ENCODE measurements at regions not wholly inside any gene's neighbourhood (a gene's known extent, or its start where the extent isn't known, plus 50 kb on each side); places are given as distances from the start of the nearest gene placed in this dataset.

DNA sequence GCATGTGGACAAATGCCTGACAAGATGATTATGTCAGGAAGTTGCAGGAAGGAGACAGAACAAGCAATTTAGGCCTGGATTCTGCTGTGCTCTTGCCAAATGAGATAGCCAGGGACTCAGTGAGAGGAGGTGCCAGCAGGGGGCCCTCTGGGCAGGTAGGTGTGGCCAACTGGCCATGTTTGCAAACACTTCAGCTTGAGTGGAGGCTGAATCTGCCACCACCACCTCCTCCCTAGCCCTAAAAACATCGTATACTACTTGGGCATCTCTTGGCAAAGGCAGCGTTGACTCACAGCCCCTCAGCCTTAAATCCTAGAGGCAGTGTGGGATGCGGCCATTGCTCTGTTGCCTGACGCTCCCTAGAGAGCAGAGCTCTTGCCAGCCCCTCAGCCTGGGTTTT lies 95.1 kb upstream of the PLET1 start:
- Histone ChIP-seq H3K9me3 (ENCODE audit: insufficient read depth, low read depth, low read length) (no peaks in the 10 kb centered on the region), H3K36me3 (ENCODE audit: insufficient read depth, low read length) (no peaks in the 10 kb centered on the region), H3K9ac (ENCODE audit: low read depth, low read length) (no peak overlapping the region), H3K27ac (ENCODE audit: low read depth, low read length) (no peak overlapping the region), H3K4me1 (ENCODE audit: insufficient read depth, low read length) (no peaks in the 10 kb centered on the region; the same call in none of the 2 replicates), H3K4me3 (ENCODE audit: low read length) (no peak overlapping the region), H3K27me3 (ENCODE audit: insufficient read depth, low read length) (no peaks in the 10 kb centered on the region)
- WGBS = 87% methylated on average over 4 of the region's 4 CpGs

DNA sequence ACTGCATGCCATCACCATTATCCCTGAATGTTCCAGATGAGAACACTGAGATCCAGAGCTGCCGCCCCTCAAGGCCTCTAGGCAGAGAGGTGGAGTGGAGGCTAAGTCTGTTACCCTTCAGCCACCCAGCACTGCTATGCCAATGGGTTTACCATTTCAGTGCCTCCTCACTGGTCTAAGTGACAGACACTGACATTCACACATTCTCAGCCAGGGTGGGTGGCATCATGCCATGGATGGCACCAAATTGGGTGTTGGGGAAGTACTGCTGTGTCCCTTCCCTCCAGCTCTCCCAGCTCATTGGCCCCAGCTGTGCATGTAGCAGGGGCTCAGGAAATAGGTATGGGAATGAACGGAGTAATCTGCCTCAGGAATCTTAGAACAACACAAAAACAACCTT lies 96.8 kb upstream of the PLET1 start:
- no peaks in the 10 kb centered on the region for H3K9me3 ChIP-seq (ENCODE audit: insufficient read depth, low read depth, low read length)
- no peaks in the 10 kb centered on the region; the same call in none of the 2 replicates for H3K4me1 ChIP-seq (ENCODE audit: insufficient read depth, low read length)
- no peak overlapping the region for H3K27ac ChIP-seq (ENCODE audit: low read depth, low read length)
- no peaks in the 10 kb centered on the region for H3K27me3 ChIP-seq (ENCODE audit: insufficient read depth, low read length)
- WGBS = 78% methylated on average over 2 of the region's 2 CpGs
- no peaks in the 10 kb centered on the region for H3K36me3 ChIP-seq (ENCODE audit: insufficient read depth, low read length)
- H3K9ac ChIP-seq (ENCODE audit: low read depth, low read length) = no peak overlapping the region
- no peak overlapping the region for H3K4me3 ChIP-seq (ENCODE audit: low read length)

DNA sequence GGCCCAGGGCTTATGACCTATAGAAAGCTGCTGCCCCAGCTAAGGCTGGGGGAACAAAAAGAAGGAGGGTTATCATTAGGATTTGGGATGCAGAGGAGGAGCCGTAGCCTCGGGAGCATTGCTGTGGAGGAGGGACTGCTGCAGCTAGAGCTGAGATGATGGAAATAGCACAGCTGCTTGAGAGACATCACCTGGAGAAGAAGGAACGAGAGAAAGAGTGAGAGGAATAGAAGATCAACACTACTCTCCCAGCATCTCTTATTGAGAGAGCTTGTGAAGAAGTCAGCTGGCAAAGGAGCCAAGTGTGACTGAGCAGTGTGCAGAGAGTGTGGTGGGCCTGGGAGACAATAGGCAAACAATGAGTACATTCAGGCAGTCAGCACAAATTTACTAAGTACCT lies 100.7 kb upstream of the PLET1 start:
- 94% methylated on average over 3 of the region's 3 CpGs for WGBS

DNA sequence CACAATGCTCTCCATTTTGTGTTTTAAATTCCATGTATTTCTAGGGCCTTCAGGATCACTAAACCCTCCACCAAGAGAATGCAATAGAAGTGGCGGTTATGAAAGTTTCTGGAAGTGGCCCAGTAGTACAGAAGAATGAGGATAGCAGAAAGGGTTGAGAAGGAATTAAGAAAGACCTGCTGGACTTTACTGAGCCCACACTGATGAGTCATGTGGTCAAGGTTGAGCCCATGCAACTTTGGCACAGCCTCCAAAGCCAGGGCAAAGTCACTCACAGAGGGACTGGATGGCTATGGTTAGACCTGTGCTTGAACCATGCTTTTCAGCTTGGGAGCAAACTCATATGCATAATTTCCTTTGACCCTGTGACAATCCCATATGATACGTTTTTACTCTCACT lies 102.9 kb upstream of the PLET1 start:
- no peak overlapping the region for H3K27ac ChIP-seq (ENCODE audit: low read depth, low read length)
- no peak overlapping the region for H3K4me3 ChIP-seq (ENCODE audit: low read length)
- no peaks in the 10 kb centered on the region for H3K9me3 ChIP-seq (ENCODE audit: insufficient read depth, low read depth, low read length)
- no peak overlapping the region for H3K9ac ChIP-seq (ENCODE audit: low read depth, low read length)
- no peaks in the 10 kb centered on the region for H3K27me3 ChIP-seq (ENCODE audit: insufficient read depth, low read length)
- no peaks in the 10 kb centered on the region for H3K4me1 ChIP-seq (ENCODE audit: insufficient read depth, low read length)
- 97% methylated on average over 2 of the region's 2 CpGs for WGBS
- no peaks in the 10 kb centered on the region for H3K36me3 ChIP-seq (ENCODE audit: insufficient read depth, low read length)

More for the DNA sequence above, 100.7 kb upstream of the PLET1 start:
- Histone ChIP-seq H3K4me1 (ENCODE audit: insufficient read depth, low read length) (no peaks in the 10 kb centered on the region), H3K36me3 (ENCODE audit: insufficient read depth, low read length) (no peaks in the 10 kb centered on the region), H3K27ac (ENCODE audit: low read depth, low read length) (no peak overlapping the region), H3K27me3 (ENCODE audit: insufficient read depth, low read length) (no peaks in the 10 kb centered on the region), H3K4me3 (ENCODE audit: low read length) (no peak overlapping the region), H3K9me3 (ENCODE audit: insufficient read depth, low read depth, low read length) (no peaks in the 10 kb centered on the region), H3K9ac (ENCODE audit: low read depth, low read length) (no peak overlapping the region)

DNA sequence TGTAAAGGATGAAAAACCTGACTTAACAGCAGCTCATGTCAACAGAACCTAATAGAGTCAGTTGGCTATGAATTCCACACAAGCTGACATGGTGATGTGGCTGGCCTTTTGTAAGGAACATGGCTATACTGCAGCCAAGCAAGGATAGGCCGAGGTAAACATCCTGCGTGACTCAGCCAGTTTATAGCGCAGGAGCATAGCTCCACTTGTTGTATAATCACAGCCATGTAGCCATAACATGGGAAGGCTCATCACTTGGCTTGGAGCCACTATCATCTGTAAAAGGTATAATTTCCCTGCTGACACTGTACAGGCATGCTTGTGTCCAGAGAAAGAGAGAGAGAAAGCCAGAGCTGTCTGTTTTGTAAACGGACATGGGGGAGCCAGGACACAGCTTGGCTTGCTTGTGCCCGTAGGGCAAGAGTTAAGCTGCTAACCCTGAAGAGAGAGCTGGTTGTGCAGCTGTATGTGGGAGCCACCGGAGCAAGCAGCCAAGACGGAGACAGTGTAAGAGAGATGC lies 104.4 kb upstream of the PLET1 start:
- H3K4me1 ChIP-seq (ENCODE audit: insufficient read depth, low read length) = no peaks in the 10 kb centered on the region

DNA sequence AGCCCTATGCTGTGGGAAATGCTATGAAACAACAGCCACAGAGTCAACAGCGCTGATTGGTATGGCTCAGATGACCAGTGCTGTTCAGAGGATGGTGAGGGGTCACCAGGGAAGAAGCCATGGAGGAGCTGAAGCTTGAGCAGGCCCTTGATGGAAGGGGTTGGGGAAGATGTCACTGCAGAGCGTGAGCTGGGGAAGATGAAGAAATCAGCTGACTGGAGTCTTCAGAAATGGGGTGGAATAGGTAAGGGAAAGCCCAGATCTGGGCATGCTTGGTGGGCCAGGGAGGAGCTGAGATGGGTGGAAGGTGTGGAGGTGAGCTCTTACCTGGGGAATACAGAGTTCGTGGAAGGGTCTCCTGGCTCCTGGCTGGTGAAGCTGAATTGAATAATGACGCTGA lies 105.4 kb upstream of the PLET1 start:
- Histone ChIP-seq H3K4me1 (ENCODE audit: insufficient read depth, low read length) (no peaks in the 10 kb centered on the region), H3K4me3 (ENCODE audit: low read length) (no peak overlapping the region), H3K27me3 (ENCODE audit: insufficient read depth, low read length) (no peaks in the 10 kb centered on the region), H3K9me3 (ENCODE audit: insufficient read depth, low read depth, low read length) (no peaks in the 10 kb centered on the region), H3K36me3 (ENCODE audit: insufficient read depth, low read length) (no peaks in the 10 kb centered on the region), H3K27ac (ENCODE audit: low read depth, low read length) (no peak overlapping the region), H3K9ac (ENCODE audit: low read depth, low read length) (no peak overlapping the region)
- WGBS = 94% methylated on average over 4 of the region's 4 CpGs

More for the DNA sequence above, 104.4 kb upstream of the PLET1 start:
- Histone ChIP-seq H3K9me3 (ENCODE audit: insufficient read depth, low read depth, low read length) (no peaks in the 10 kb centered on the region), H3K27me3 (ENCODE audit: insufficient read depth, low read length) (no peaks in the 10 kb centered on the region), H3K9ac (ENCODE audit: low read depth, low read length) (no peak overlapping the region), H3K27ac (ENCODE audit: low read depth, low read length) (no peak overlapping the region), H3K36me3 (ENCODE audit: insufficient read depth, low read length) (no peaks in the 10 kb centered on the region), H3K4me3 (ENCODE audit: low read length) (no peak overlapping the region)
- WGBS = 89% methylated on average over 7 of the region's 7 CpGs

DNA sequence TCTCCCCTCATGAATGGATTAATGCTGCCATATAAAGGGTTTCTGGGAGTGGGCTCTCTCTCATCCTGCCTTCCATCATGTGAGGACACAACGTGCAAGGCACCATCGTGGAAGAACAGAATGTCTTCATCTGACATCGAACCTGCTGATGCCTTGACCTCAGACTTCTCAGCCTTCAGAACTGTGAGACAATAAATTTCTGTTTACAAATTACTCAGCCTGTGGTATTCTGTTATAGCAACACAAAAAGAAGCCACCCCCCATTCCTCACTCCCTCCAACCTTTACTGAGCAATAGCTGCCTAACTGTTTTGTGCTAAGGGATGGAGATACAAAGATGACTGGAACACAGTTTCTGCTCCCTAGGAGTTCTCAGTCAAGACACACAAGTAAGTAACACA lies 106.1 kb upstream of the PLET1 start:
- Histone ChIP-seq H3K9ac (ENCODE audit: low read depth, low read length) (no peak overlapping the region), H3K27ac (ENCODE audit: low read depth, low read length) (no peak overlapping the region), H3K4me3 (ENCODE audit: low read length) (no peak overlapping the region), H3K27me3 (ENCODE audit: insufficient read depth, low read length) (no peaks in the 10 kb centered on the region), H3K4me1 (ENCODE audit: insufficient read depth, low read length) (no peaks in the 10 kb centered on the region), H3K9me3 (ENCODE audit: insufficient read depth, low read depth, low read length) (no peaks in the 10 kb centered on the region), H3K36me3 (ENCODE audit: insufficient read depth, low read length) (no peaks in the 10 kb centered on the region)
- 95% methylated on average over 3 of the region's 3 CpGs for WGBS

DNA sequence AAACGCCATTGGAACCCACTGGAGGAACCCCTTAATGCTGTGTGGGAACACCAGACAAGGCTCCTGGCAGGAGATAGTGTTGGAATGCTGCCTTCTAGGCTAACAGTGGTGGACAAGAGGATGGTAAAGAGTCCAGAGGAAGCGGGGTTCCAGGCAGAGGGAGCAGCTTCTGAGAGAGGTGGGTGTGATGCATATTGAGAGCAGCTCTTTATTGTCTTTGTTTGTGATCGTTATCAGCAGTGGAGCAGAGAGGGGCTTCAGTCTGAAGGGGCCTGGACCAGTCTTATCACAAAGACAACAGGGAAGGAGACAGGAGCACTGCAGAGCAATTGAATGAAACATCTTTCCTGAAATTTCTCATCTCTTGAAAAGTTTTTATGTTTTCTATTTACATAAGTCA lies 106.8 kb upstream of the PLET1 start:
- WGBS = 75% methylated on average over 3 of the region's 3 CpGs
- Histone ChIP-seq H3K4me3 (ENCODE audit: low read length) (no peak overlapping the region), H3K36me3 (ENCODE audit: insufficient read depth, low read length) (no peaks in the 10 kb centered on the region), H3K27ac (ENCODE audit: low read depth, low read length) (no peak overlapping the region), H3K27me3 (ENCODE audit: insufficient read depth, low read length) (no peaks in the 10 kb centered on the region), H3K9me3 (ENCODE audit: insufficient read depth, low read depth, low read length) (no peaks in the 10 kb centered on the region), H3K4me1 (ENCODE audit: insufficient read depth, low read length) (no peaks in the 10 kb centered on the region), H3K9ac (ENCODE audit: low read depth, low read length) (no peak overlapping the region)

DNA sequence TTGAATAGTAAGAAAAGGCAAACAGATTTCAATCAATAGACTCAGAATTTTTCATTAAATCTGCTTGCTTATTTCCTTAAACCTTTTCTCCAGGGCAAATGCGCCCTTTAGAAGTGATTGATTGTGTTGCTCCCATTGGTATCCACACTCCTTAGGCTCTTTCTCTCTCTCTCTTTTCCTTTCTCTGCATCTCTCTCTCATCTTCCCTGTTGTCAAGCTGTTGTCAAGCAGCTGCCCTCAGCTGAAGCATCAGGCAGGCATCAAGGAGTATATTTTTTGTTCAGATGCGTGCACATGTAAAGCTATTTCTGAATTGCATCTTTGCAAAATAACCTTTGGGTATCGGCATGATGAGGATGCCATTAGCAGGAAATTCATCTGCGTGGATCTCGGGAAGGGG lies 107.2 kb upstream of the PLET1 start:
- H3K9me3 ChIP-seq (ENCODE audit: insufficient read depth, low read depth, low read length) = no peaks in the 10 kb centered on the region
- no peak overlapping the region for H3K9ac ChIP-seq (ENCODE audit: low read depth, low read length)
- no peaks in the 10 kb centered on the region for H3K27me3 ChIP-seq (ENCODE audit: insufficient read depth, low read length)
- WGBS = 95% methylated on average over 5 of the region's 5 CpGs
- no peak overlapping the region for H3K27ac ChIP-seq (ENCODE audit: low read depth, low read length)
- H3K4me1 ChIP-seq (ENCODE audit: insufficient read depth, low read length) = no peaks in the 10 kb centered on the region
- no peaks in the 10 kb centered on the region for H3K36me3 ChIP-seq (ENCODE audit: insufficient read depth, low read length)
- no peak overlapping the region for H3K4me3 ChIP-seq (ENCODE audit: low read length)

DNA sequence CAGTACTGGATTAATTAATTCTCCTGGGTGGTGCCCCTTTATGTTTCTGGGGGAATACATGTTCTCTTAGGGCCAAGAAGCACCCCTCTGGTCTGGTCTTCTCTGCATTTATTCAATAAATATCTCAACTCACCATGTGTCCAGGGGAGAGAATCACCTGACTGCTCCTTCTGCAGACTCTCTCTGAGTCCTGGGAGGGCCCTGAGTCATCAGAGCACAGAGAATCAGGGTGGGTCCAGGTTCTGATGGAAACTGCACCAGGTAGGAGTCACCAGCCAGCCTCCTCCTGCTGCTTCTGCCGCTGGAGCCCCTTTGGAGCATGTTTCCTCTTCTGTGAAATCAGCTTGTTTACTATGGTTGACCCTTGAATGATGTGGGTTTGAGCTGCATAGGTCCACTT lies 107.7 kb upstream of the PLET1 start:
- Histone ChIP-seq H3K27ac (ENCODE audit: low read depth, low read length) (no peak overlapping the region), H3K4me1 (ENCODE audit: insufficient read depth, low read length) (no peaks in the 10 kb centered on the region), H3K4me3 (ENCODE audit: low read length) (no peak overlapping the region), H3K36me3 (ENCODE audit: insufficient read depth, low read length) (no peaks in the 10 kb centered on the region), H3K27me3 (ENCODE audit: insufficient read depth, low read length) (no peaks in the 10 kb centered on the region), H3K9me3 (ENCODE audit: insufficient read depth, low read depth, low read length) (no peaks in the 10 kb centered on the region), H3K9ac (ENCODE audit: low read depth, low read length) (no peak overlapping the region)
- 91% methylated on average over 1 of the region's 1 CpG for WGBS

DNA sequence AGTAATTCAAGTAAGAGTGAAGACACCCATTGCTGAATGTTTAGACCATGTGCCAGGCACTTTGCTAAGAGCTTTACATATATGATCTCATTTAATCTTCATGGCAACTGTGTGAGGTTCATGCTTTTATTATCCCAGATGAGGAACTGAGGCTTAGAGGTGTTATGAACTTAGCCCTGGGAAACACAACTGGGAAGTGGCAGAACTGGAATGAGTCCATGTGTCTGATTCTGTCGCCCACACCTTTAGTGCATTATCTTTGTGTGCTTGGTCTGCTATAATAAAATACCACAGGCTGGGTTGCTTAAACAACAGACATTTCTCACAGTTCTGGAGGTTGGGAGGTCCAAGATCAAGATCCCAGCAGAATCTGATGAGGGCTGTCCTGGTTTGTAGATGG lies 108.7 kb upstream of the PLET1 start:
- H3K4me1 ChIP-seq (ENCODE audit: insufficient read depth, low read length) = no peaks in the 10 kb centered on the region
- H3K36me3 ChIP-seq (ENCODE audit: insufficient read depth, low read length) = no peaks in the 10 kb centered on the region
- no peak overlapping the region for H3K27ac ChIP-seq (ENCODE audit: low read depth, low read length)
- H3K4me3 ChIP-seq (ENCODE audit: low read length) = no peak overlapping the region
- no peak overlapping the region for H3K9ac ChIP-seq (ENCODE audit: low read depth, low read length)
- no peaks in the 10 kb centered on the region for H3K9me3 ChIP-seq (ENCODE audit: insufficient read depth, low read depth, low read length)
- H3K27me3 ChIP-seq (ENCODE audit: insufficient read depth, low read length) = no peaks in the 10 kb centered on the region
- 100% methylated on average over 1 of the region's 1 CpG for WGBS

DNA sequence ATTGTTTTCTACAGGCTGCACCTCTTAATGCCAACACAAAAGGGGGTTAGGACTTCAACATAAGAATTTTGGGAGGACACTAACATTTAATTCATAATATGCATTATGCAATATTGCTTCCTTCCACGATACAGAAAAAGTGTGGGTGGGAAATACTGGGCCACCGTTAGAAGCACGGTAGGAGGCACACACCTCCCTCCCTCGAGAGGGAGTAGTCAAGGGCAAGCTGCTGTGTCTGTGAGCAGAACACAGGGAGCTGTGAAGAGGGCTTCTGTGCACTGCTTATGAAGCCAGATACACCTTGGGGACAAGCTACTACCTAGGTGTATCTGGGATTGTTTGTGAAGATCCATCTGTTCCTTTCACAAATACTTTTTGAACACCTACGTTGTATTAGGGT lies 109.3 kb upstream of the PLET1 start:
- no peaks in the 10 kb centered on the region for H3K9me3 ChIP-seq (ENCODE audit: insufficient read depth, low read depth, low read length)
- no peak overlapping the region for H3K27ac ChIP-seq (ENCODE audit: low read depth, low read length)
- no peaks in the 10 kb centered on the region for H3K36me3 ChIP-seq (ENCODE audit: insufficient read depth, low read length)
- H3K9ac ChIP-seq (ENCODE audit: low read depth, low read length) = no peak overlapping the region
- no peaks in the 10 kb centered on the region for H3K4me1 ChIP-seq (ENCODE audit: insufficient read depth, low read length)
- WGBS = 90% methylated on average over 5 of the region's 5 CpGs
- no peaks in the 10 kb centered on the region for H3K27me3 ChIP-seq (ENCODE audit: insufficient read depth, low read length)
- no peak overlapping the region for H3K4me3 ChIP-seq (ENCODE audit: low read length)

Measured in HUES64 (cell line).